GM18508 (cell line): ENCODE measurements at regions not wholly inside any gene's neighbourhood (a gene's known extent, or its start where the extent isn't known, plus 50 kb on each side); places are given as distances from the start of the nearest gene placed in this dataset.

Experiments used
- ATAC-seq: cut with Tn5 transposase; IDR thresholded peaks from one replicate; pipeline ENCODE4 v1.9.1; 2021; ENCODE audit warnings: moderate number of reproducible peaks; ENCODE audit not compliant: insufficient read depth, unreplicated experiment

- peak; percentile 42 for ATAC-seq
Measured at GRCh38 chr4:182018691-182019090, 224.5 kb upstream of the TENM3 start.

GRCh38 chr4:182019148-182019652, 224.0 kb upstream of the TENM3 start:
- peak; percentile 86 for ATAC-seq

DNA sequence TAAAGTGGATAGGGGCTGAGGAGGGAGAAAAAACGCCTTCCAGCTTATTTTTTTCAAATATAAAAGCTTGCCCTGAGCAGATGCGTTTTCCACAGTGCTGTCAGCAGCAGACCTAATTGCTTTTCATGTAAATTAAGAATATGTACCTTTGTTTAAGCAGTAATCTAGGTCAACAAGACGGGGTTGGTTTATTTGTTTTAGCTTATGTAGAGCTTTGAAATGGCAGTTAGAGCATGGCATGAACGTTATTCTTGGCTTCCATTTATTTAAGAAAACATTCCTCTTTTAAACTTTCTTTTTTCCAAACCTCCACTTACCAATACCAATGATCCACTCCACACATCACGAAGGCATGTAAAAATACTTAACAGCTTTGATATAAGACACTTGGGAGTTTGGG, 220.3 kb upstream of the TENM3 start:
- no peak for ATAC-seq

DNA sequence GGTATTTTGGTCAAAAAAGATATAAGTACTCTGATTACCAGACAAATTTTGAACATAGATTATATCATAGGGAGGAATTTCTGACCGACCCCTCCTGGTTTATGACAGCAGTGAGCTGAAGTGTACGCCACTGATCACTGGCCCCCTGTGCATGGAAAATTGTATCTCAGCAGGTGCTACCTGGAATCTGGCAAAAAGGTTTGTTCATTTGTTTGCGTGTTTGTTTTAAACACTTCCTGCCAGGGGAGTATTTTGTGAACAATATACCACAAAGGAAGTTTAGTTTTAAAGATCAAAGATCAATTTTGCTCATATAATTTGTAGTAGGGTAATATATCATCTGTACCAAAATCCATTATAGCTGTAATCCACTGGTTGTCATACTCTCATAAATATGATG, 219.7 kb upstream of the TENM3 start:
- ATAC-seq, result no peak

- ATAC-seq, result no peak
Measured at GRCh38 chr4:182042945-182043344, 200.3 kb upstream of the TENM3 start.

DNA sequence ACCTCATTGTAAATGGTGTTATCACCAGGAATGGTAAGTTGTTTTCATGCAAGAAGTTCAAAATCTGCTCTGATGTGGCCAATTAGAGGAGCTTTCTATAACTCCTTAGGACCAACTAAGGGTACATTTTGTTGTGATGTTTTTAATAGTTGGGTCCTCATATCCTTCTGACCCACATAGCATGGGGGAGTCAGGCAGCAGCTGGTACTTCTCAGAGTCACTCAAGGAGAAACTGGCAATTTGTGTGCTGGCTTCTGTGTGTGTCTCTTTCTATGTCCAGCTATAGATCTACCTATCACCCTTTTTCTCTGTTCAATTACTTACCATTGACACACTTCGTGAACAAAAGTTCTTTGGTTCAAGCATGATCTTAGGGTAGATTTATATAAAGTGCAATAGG, 194.3 kb upstream of the TENM3 start:
- ATAC-seq, result no peak

GRCh38 chr4:182056866-182057265, 186.3 kb upstream of the TENM3 start:
- ATAC-seq, result no peak

GRCh38 chr4:182062458-182062857, 180.7 kb upstream of the TENM3 start:
- ATAC-seq, result no peak

DNA sequence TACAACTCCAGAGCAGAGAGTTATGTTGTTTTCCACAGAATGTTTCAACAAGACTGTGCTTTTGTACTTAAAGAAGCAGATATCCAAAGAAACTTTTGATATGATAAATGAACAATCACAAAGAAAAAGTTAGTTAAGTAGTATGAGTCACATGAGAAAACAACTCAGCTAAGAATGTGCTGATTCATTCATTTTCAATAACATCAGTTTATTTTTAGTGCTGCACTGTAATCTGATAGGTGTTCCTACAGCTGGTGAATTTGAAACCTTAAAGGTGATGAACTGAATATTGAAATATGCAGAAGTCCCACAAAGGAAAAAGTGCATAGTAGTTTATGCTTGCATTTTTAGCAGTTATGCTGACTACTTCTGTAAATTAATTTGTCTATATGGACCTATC, 180.3 kb upstream of the TENM3 start:
- ATAC-seq, result no peak

DNA sequence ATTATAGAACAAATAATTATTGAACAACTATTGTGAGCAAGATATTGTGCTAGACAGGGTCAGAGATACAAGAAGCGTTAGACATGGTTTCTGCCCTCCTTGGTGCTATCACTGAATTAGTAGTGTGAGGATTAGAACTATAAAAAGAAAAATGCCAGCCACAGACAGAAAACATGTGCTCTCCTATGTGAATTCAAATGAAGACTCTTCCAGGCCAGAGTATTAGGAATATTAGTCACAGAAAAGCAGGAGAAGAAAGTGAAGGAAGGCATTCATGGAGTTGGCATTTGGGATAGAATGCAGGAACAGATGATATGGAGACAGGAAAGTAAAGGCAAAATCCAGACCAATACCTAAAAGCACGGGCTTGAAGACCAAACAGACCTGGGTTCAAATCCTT, 179.6 kb upstream of the TENM3 start:
- no peak for ATAC-seq

DNA sequence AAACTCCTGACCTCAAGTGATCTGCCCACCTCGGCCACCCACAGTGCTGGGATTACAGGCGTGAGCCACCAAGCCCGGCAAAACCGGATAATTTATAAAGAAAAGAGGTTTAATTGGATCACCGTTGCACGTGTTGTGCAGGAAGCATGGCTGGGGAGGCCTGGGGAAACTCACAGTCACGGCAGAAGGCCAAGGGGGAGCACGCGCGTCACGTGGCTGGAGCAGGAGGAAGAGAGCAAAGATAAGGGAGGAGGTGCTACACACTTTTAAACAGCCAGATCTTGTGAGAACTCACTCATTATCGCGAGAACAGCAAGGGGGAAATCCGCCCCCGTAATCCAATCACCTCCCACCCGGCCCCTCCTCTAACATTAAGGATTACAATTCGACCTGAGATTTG, 177.9 kb upstream of the TENM3 start:
- ATAC-seq, result no peak

GRCh38 chr4:182066037-182066436, 177.2 kb upstream of the TENM3 start:
- no peak for ATAC-seq

- no peak for ATAC-seq
Measured at GRCh38 chr4:182067828-182068227, 175.4 kb upstream of the TENM3 start.

GRCh38 chr4:182068920-182069319, 174.3 kb upstream of the TENM3 start:
- ATAC-seq, result no peak

- no peak for ATAC-seq
Measured at GRCh38 chr4:182073278-182073677, 169.9 kb upstream of the TENM3 start.

- no peak for ATAC-seq
Measured at GRCh38 chr4:182074139-182074538, 169.1 kb upstream of the TENM3 start.

GRCh38 chr4:182074810-182075209, 168.4 kb upstream of the TENM3 start:
- no peak for ATAC-seq

- no peak for ATAC-seq
Measured at GRCh38 chr4:182082910-182083309, 160.3 kb upstream of the TENM3 start.

DNA sequence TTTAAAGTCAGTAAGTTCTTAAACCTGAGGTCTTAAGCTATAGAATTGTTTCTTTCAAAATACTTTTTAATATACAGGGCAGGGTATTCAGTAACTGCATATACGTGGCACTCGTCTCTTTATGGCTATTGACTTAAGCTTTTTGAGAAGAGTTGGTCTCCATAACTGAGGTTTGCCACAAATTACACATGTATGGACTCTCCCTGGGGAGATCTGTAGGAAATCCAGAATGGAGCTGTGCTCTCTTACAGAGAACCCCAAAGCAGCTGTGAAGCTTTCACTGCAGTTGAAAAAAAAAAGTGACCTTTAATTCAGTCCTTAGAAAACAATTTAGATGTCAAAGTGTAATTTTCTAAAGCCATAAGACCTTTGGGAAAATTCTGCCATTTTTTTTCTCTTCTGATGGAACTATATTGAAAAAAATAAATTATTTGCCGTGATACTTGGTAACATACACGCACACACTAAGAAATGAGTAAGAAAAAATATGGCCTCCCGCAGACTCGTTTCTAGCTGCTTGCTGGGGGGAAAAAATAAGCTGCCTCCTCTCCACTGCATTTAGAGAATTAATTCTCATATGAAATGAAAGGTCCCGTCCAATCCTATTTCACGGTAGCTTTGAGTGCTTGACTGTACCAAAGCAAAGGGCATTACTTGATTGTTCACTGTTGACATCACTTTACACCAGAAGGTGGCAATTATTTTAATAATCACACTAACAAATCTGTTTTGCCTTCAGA, 159.4 kb upstream of the TENM3 start:
- ATAC-seq, result no peak

GRCh38 chr4:182085051-182085480, 158.1 kb upstream of the TENM3 start:
- no peak for ATAC-seq

GRCh38 chr4:182089326-182089725, 153.9 kb upstream of the TENM3 start:
- no peak for ATAC-seq

GRCh38 chr4:182090186-182090585, 153.0 kb upstream of the TENM3 start:
- no peak for ATAC-seq
